ENCODE measurements at regions not wholly inside any gene's neighbourhood (a gene's known extent, or its start where the extent isn't known, plus 50 kb on each side); places are given as distances from the start of the nearest gene placed in this dataset.

DNA sequence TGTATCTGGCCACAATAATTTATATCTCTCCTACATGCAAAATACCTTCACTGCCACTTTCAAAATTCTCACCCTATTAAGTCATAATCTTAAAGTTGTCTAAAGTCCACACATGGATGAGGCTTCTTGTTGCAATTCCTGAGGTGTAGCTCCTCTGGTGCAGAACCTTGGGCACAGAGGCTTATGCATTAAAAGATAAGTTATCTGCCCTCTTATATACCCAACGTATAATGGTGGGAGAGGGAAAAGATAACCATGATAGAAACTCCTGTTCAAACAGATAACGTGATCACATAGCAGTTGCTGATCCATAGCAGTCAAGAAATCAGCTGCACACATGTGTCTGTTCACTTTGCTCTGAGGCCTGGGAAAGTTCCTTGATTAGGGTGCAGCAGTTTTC is 1767.0 kb downstream of the MAT2B start:
- TF ChIP-seq FIP1L1 (IDR thresholded peaks at IDR 0.05; ENCODE audit: borderline replicate concordance, insufficient read depth, low read depth, low read length) (no peak), ZNF615 (CRISPR knock-in tag; IDR thresholded peaks at IDR 0.05; ENCODE audit: borderline replicate concordance) (no peak), TBL1XR1 (IDR thresholded peaks at IDR 0.05; ENCODE audit: borderline replicate concordance, low read length, partially characterized antibody) (no peak)
- TF ChIP-seq, protein P1, sequence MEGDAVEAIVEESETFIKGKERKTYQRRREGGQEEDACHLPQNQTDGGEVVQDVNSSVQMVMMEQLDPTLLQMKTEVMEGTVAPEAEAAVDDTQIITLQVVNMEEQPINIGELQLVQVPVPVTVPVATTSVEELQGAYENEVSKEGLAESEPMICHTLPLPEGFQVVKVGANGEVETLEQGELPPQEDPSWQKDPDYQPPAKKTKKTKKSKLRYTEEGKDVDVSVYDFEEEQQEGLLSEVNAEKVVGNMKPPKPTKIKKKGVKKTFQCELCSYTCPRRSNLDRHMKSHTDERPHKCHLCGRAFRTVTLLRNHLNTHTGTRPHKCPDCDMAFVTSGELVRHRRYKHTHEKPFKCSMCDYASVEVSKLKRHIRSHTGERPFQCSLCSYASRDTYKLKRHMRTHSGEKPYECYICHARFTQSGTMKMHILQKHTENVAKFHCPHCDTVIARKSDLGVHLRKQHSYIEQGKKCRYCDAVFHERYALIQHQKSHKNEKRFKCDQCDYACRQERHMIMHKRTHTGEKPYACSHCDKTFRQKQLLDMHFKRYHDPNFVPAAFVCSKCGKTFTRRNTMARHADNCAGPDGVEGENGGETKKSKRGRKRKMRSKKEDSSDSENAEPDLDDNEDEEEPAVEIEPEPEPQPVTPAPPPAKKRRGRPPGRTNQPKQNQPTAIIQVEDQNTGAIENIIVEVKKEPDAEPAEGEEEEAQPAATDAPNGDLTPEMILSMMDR (CRISPR knock-in tag; IDR thresholded peaks at IDR 0.05), result no peak
